Pancreas (tissue), 10 donors: ENCODE measurements at regions not wholly inside any gene's neighbourhood (a gene's known extent, or its start where the extent isn't known, plus 50 kb on each side); places are given as distances from the start of the nearest gene placed in this dataset.
A peak's percentile ranks its signal among the peaks of the same experiment; 100 is the strongest.

Source experiments
- ATAC-seq, 4 donors: fragments of 200-7000 bp; cut with Tn5 transposase; one replicate each; pipeline versions ENCODE4 v1.8.0 to v1.9.1; 2020; ENCODE audit warnings: mild to moderate bottlenecking in 4 of 4, moderate library complexity in 4 of 4
- DNase-seq, 6 donors: peaks; one replicate each; pipeline ENCODE4 v3.0.0-alpha.2; 2020
- FAIRE-seq: peaks from 2 replicates; lab custom pipeline; 2012; peaks lifted over from hg19 to GRCh38; lab: Jason Lieb, UNC
- H3K27ac ChIP-seq, 4 donors: fragments of 200-600 bp; sonication (generic); 1 replicate in 3 of 4; 2 replicates in 1 of 4; pipeline versions ENCODE4 v1.5.0 to v1.8.0; 2020
- H3K27me3 ChIP-seq, 4 donors: fragments of 200-600 bp; one replicate each; pipeline ENCODE4 v1.8.0; 2021
- H3K36me3 ChIP-seq, 3 donors: fragments of 200-600 bp; sonication (generic) in 1 of 3; one replicate each; pipeline versions ENCODE4 v1.5.0 to v1.8.0; 2020 to 2021
- H3K4me1 ChIP-seq, 3 donors: fragments of 200-600 bp; one replicate each; pipeline ENCODE4 v1.8.0; 2021
- H3K4me3 ChIP-seq, 4 donors: fragments of 200-600 bp; sonication (generic) in 2 of 4; one replicate each; pipeline versions ENCODE4 v1.5.0 to v1.8.0; 2020 to 2021
- H3K9me3 ChIP-seq, 4 donors: fragments of 200-600 bp; one replicate each; pipeline ENCODE4 v1.8.0; 2021
- CTCF ChIP-seq, 4 donors: fragments of 200-600 bp; sonication (generic) in 3 of 4; IDR thresholded peaks; one replicate each; pipeline versions ENCODE4 v1.5.0 to v1.8.0; 2021; ENCODE audit warnings: antibody characterized with exemption in 4 of 4
- WGBS, 2 donors: extraction: QIAGEN DNeasy Blood & Tissue Kit; methylation state at CpG; one replicate each; pipeline ENCODE4 v1.1.7; 2013; 5-methylcytosine and 5-hydroxymethylcytosine counted together
- intact Hi-C, 3 donors: fragments of 100-400 bp; cut with DNase I; formaldehyde crosslinking; loops; one replicate each; pipeline versions ENCODE4 v1.11.1 to v1.14.2; 2022
- donor health status: healthy with polysubstance abuse.
- donor health status: DM: no; HTN: no; CAD: no; lungs with moderate emphysema.
- donor health status: DM: no; HTN: no; CAD: no.
- donor health status: control.
- donor health status: control.
- donor health status: Bipolar disorder and iron deficiency.
- donor health status: DM: yes; HTN: yes; CAD: no.
- donor health status: DM: no; HTN: no; CAD: no.
- donor health status: DM: no; HTN: no; CAD: no.
- donor health status: DM: yes; HTN: yes; CAD: no.

DNA sequence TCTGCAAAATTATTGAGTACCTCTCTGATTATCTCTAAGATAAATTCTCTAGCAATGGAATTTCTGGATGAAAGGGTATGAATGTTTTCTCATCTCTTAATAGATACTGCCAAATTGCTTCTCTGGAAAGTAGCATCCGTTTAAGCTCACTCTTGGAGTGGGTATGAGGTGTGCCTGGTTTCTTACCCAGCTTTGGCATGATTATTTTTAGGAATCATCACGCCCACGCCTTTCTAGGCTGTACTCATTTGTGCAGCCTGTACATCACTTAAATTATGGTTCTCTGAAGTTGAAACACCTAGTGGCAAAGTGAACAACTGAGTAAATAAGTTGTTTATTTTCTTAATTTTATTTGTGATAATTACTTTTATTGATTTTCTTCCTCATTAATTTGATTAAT is 156.5 kb upstream of the IL12B start:
- H3K36me3 ChIP-seq: no peaks in the 10 kb centered on the region
- H3K27me3 ChIP-seq: no peaks in the 10 kb centered on the region
- ATAC-seq: no peak
- H3K27ac ChIP-seq: no peak overlapping the region
- H3K4me3 ChIP-seq: no peak overlapping the region
- TF ChIP-seq CTCF (IDR thresholded peaks at IDR 0.05): no peak
- 58 to 66% methylated on average over 3 of the region's 3 CpGs for WGBS, 2 donors
- FAIRE-seq: no peak
- H3K4me1 ChIP-seq: no peaks in the 10 kb centered on the region
- H3K9me3 ChIP-seq: no peaks in the 10 kb centered on the region
- DNase-seq: no peak
- intact Hi-C loops: no loop called here

DNA sequence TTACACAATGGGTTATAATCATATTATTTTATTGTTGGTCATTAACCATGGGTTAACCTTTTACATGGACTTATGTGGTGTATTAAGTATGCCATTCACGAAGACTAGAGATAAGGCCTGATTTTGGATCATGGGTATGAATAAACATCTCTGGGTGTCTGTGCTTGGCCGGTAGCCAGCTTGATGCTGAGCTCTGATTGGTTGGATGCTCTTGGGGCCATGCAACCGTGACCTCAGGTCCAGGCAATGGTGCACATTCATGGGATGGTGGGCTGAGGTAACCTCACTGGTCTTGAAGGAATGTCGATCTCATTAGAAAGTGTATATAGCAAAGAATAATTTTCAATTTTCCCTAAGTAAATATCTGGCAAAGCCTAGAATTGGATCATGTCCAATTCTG is 158.2 kb upstream of the IL12B start:
- H3K36me3 ChIP-seq: no peaks in the 10 kb centered on the region
- WGBS, 2 donors: 38 to 41% methylated on average over 4 of the region's 4 CpGs
- H3K4me3 ChIP-seq: no peak overlapping the region
- H3K27ac ChIP-seq: no peak overlapping the region
- H3K27me3 ChIP-seq: no peaks in the 10 kb centered on the region
- peak in 2 of 6 donors; percentile 13 to 15 for DNase-seq
- ATAC-seq: no peak
- no peak for TF ChIP-seq CTCF (IDR thresholded peaks at IDR 0.05)
- H3K9me3 ChIP-seq: no peaks in the 10 kb centered on the region
- no peaks in the 10 kb centered on the region for H3K4me1 ChIP-seq
- intact Hi-C loops: no loop called here
- no peak for FAIRE-seq

GRCh38 chr5:159489779-159490178 is 159.5 kb upstream of the IL12B start:
- no peak for DNase-seq
- no peaks in the 10 kb centered on the region for H3K36me3 ChIP-seq
- intact Hi-C loops: no loop called here
- H3K4me3 ChIP-seq: no peak overlapping the region
- no peak for ATAC-seq
- no peaks in the 10 kb centered on the region for H3K9me3 ChIP-seq
- TF ChIP-seq CTCF (IDR thresholded peaks at IDR 0.05): no peak
- H3K27me3 ChIP-seq: no peaks in the 10 kb centered on the region
- WGBS, 2 donors: 90 to 100% methylated on average over 1 of the region's 1 CpG
- H3K27ac ChIP-seq: no peak overlapping the region
- H3K4me1 ChIP-seq: no peaks in the 10 kb centered on the region
- no peak for FAIRE-seq

DNA sequence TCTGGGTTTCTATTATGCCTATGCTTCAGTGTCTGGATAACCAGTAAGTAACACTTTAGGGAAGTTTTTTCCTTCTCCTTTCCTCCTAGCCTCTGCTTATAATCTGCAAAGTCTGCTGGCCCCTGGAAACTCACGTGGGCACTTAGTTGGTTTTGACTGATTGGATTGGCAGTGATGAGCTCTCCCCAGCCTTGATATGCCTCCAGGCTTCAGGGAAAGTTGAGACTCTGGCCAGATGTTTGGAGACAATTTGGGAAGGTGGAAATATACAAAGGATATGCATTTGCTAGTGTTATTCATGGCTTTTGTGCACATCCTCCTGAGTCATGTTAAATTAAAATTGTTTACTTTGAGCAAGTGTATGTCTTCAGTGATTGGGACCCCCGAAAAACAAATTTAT is 160.2 kb upstream of the IL12B start:
- no peak for ATAC-seq
- no peaks in the 10 kb centered on the region for H3K36me3 ChIP-seq
- H3K4me1 ChIP-seq: no peaks in the 10 kb centered on the region
- no peaks in the 10 kb centered on the region for H3K27me3 ChIP-seq
- 50 to 64% methylated on average over 2 of the region's 2 CpGs for WGBS, 2 donors
- intact Hi-C loops: no loop called here
- FAIRE-seq: no peak
- no peak for TF ChIP-seq CTCF (IDR thresholded peaks at IDR 0.05)
- no peak for DNase-seq
- no peak overlapping the region for H3K27ac ChIP-seq
- H3K4me3 ChIP-seq: no peak overlapping the region
- no peaks in the 10 kb centered on the region for H3K9me3 ChIP-seq

DNA sequence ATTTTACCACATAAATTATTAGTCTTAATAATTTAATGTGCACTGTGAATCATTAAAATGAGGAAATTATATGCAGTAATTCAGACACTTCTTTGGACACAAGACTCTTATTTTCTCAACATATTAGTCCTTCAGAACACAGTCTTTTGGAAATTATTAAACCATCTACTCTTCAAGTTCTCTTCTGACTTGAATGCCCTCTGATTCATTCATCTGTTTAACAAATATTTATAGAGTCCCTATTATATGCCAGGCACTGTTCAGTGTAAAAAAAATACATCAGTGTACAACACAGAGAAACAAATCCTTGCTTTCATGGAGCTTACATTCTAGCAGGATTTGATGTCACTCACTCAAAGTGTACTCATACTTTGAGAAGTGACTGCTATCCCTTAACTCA is 163.4 kb upstream of the IL12B start:
- Histone ChIP-seq H3K4me3 (no peak overlapping the region), H3K27ac (no peak overlapping the region), H3K4me1 (no peaks in the 10 kb centered on the region), H3K36me3 (no peaks in the 10 kb centered on the region), H3K9me3 (no peaks in the 10 kb centered on the region), H3K27me3 (no peaks in the 10 kb centered on the region)
- intact Hi-C loops: no loop called here
- no peak for ATAC-seq
- DNase-seq: no peak
- no peak for TF ChIP-seq CTCF (IDR thresholded peaks at IDR 0.05)
- no peak for FAIRE-seq
